HG02970 (cell line): ENCODE measurements at regions not wholly inside any gene's neighbourhood (a gene's known extent, or its start where the extent isn't known, plus 50 kb on each side); places are given as distances from the start of the nearest gene placed in this dataset.

Source experiments
- ATAC-seq: cut with Tn5 transposase; IDR thresholded peaks from one replicate; pipeline ENCODE4 v1.9.1; 2021; ENCODE audit warnings: mild to moderate bottlenecking, moderate library complexity, moderate number of reproducible peaks; ENCODE audit not compliant: unreplicated experiment, low FRiP score

GRCh38 chr1:172907834-172908326 is 142.9 kb downstream of the TNFSF18 start:
- ATAC-seq, result no peak

DNA sequence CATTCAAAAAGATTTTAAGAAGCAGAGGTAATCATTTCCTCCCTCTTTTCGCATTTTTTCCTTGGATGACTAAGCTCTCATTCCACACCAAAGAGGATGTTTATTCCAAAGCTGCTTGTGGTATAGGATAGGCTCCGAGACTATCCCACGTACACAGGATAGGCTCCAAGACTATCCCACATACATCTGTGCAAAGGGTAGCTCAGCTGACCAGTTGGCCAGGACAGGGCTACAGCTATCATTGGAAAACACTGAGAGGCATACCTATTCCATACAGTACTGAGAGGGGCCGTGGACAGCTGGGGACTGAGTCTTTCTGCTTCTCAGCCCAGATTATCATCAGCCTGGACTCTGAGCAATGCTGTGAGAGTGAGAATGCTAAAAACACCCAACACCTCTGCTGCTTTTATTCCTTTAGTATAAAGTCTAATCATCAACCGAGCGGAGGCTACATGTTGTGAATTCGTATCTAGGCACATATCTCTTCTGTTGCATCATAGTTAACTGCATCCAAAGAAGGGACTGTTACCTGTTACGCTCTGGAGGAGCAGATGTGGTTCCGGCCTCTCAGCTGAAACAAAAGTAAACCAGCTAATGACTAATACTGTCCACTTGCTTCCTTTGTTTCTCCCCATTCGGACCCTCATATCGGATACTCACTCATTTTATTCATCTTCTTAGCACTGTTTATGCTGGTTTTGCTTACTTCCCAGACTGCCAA is 141.0 kb downstream of the TNFSF18 start:
- no peak for ATAC-seq

- no peak for ATAC-seq
These were observed 137.9 kb downstream of the TNFSF18 start for GRCh38 chr1:172912765-172913260.

DNA sequence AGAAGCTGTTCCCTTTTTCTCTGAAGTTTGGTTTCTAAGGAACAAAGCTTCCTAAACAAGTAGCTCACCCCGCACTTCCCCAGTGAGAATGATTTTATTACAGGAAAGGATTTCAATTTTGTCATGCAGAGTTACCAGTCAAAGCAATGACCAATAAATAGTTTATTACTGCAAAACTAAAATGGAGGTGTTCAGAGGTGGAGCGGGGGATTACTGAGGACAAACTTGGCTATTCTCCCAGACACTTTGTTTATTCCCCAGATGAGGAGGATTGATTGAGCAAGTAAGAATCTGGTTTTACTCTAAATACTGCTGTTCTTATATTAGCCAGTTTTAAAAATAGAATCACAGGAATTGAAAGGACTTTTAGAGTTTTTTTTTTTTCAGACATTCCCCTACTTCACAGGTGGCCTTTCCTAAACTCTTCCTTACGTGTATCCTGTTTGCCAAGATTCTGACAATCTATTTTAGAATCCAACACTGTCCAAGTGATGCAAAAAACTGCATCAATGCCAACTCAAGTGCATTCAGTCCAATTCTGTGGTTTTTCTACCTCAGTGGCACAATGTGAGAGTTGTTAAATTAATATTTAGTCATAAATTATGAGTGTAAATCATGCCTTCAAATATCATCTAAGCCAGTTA is 136.1 kb downstream of the TNFSF18 start:
- ATAC-seq, result no peak

DNA sequence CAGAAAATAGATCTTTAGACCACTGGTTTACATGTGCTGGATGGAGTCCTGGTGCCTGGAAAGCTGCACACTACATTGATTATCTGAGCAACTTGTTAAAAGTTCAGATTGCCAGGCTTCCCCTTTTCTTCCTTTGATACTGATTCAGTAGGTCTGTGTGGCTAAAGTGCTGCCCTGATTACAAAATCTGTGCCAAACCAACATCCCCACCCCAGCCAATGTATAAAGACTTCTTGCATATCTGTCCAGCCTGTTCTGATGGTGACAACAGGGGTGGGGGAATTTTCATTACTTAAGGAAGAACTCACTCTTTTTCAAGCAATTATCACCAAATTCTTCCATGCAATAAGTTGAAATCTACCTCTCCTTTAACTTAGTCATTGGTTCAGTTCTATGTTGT is 135.5 kb downstream of the TNFSF18 start:
- no peak for ATAC-seq

DNA sequence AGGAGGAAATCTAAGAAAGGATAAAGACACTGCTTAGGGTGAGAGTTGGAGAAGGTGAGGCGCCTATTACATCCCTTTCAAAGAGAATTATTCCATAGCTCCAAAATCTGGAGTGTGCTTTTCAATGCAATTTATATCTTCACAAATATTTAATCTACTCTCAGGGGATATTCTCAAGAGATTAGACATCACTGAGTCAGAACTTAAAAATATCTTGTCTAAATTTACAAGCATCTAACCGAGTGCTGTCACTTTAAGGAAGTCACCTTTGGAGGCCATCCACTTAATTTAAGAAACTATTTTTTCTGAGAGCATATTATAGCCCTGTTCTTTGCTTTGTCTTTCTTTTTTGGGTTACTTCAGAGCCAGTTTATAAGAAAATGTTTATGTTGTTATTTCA is 134.6 kb downstream of the TNFSF18 start:
- ATAC-seq, result no peak

GRCh38 chr1:172917972-172918371 is 132.8 kb downstream of the TNFSF18 start:
- ATAC-seq, result no peak

- no peak for ATAC-seq
These were observed 132.3 kb downstream of the TNFSF18 start for GRCh38 chr1:172918478-172918877.

DNA sequence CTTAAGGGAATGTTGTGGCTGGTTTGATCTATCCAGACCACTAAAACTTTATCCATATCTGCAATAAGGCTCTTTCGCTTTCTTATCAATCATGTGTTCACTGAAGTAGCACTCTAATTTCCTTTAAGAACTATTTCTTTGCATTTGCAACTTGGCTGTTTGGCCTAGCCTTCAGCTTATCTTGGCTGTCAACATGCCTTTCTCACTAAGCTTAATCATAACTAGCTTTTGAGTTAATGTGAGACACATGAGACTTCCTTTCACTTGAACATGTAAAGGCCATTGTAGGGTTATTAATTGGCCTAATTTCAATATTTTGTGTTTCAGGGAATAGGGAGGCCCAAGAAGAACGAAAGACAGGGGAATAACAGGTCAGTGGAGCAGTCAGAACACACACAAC is 124.7 kb downstream of the TNFSF18 start:
- no peak for ATAC-seq

DNA sequence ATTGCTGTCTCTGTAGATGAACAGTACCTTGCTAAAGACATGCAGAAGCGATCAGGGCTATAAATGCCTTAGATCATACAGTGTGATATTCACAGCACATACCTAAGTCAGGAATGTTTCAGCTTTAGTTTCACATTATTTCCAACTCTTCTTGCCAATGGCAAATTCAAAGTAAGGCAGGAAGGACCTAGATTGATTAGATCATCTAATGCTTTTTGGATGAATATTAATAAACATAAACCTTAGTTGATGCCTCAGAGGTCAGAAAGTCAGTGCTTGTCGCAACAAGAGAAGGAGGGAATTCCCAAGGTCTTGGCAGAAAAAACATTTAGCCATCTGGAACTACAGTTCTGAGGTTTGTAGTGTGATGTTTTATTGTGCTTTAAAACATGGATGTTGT is 122.3 kb downstream of the TNFSF18 start:
- ATAC-seq, result no peak

GRCh38 chr1:172929006-172929405 is 121.7 kb downstream of the TNFSF18 start:
- ATAC-seq, result no peak

DNA sequence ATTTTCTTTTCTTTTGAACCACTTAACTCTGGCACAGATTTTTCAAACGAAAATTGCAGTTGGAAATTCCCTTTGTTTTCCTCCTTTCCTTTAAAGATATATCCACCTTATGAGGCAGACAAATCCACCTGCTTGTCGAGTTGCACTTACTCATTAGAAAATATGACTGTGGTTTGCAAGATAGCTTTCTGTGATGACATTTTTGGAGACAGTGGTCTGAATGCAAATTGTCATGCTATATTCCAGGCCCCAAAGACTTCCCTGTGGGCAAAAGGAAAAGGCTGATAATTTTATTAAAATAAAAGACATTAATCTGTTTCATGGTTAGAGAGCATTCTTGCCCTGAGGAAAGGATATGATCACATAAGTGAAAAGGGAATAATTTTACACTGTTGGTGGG is 120.6 kb downstream of the TNFSF18 start:
- ATAC-seq, result no peak

GRCh38 chr1:172931340-172931739 is 119.4 kb downstream of the TNFSF18 start:
- ATAC-seq, result no peak

DNA sequence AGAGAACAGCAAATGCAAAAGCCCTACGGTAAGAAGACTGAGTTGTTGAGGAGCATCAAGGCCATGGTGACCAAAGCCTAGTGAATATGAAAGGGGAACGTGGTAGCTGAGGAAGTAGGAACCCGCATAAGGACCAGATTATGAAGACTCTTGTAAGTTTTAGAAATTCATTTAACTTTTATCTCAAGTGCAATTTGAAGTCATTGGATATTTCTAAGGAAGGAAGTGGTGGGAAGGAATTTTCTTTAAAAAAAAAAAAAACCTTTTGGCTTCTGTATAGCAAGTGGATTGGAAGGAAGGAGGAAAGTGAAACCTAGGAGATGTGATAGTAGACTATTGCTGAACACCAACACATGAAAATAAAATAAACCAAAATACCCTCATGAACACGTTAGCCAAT is 119.0 kb downstream of the TNFSF18 start:
- no peak for ATAC-seq

DNA sequence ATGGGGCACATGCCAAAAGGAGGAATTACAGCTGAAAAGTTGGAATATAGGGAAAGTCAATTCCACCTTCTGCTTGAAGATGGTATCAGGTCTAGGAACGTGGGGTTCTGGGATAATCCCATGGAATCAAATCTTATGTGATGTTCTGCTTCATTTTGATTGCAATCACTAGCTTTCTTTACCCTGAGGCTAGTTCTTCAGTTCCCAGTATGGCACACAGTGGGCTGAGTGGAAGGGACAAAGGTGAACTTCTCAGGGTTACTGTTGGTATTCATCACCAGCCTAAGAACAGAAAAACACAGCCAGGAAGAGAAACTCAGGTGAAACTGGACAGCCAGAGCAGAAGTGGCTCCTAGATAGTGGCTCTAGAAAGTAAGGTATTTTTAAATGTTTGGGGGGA is 117.8 kb downstream of the TNFSF18 start:
- no peak for ATAC-seq

DNA sequence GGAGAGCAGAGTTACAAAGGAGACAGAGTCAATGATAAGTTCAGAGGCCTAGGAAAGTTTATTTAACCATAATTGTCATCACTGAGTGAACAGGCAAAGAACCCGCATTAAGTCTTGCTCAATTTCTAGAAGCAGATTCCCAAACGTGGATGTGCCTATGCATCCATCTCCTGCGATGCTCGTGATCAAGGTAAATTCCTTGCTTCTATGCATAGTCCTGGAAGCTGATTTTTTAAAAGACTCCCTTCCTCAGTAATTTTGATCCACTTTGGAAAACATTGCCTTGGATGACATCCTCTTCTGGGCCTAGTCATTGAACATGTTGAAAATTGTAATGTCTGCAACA is 116.4 kb downstream of the TNFSF18 start:
- ATAC-seq, result no peak

- ATAC-seq, result no peak
These were observed 115.6 kb downstream of the TNFSF18 start for GRCh38 chr1:172935062-172935592.

GRCh38 chr1:172936088-172936645 is 114.6 kb downstream of the TNFSF18 start:
- ATAC-seq, result no peak

DNA sequence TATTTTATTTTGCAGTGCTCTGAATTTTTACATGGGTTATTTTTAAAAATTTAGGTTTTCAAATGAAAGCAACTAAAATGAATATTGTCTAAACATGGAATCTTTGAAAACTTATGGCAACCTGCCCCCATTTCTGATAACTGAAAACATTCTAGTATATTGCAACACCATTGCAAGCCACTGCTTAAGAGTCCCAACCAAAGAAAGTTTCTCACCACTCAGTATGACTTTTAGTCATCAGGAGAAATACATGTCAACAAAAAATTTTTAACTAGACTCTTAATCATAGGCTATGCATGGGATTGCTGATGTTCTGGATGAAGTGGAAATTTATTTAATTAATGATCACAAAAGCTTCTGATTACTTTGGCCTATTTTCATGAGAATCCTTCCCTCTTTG is 112.1 kb downstream of the TNFSF18 start:
- ATAC-seq, result no peak

- no peak for ATAC-seq
These were observed 111.3 kb downstream of the TNFSF18 start for GRCh38 chr1:172939475-172939874.

DNA sequence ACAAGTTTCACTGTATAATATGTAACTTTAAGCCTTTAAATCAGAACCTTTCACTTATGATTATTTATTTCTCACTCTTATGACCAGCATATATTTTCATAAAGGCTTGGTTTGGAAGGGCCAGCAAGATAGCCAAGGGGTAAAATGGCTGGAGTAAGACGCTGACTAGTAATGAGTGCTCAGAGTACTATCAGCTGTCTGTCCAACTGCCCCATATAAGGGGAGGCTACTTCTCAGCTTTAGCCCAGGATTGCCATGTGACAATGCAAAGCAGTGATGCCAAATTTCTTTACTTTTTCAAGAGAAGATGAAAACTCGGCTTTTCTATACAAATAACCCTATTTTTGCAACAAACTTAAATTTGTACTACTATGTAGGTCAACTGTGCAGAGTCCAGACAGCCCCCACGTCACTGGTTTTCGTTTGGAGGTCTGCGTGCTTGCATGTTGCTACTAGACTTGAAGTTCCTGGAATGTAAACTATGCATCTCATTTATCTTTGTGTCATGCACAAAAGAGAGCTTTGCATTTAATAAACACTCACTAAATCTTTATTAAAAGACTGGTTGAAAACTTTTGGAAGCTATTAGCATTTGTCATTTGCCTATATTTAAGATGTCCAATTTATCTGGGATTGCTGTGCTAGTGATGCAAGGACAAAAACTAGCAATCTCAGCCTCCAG is 110.4 kb downstream of the TNFSF18 start:
- ATAC-seq, result no peak
